NCI-H446 (cell line): ENCODE measurements at regions not wholly inside any gene's neighbourhood (a gene's known extent, or its start where the extent isn't known, plus 50 kb on each side); places are given as distances from the start of the nearest gene placed in this dataset.

Source experiments
- DNase-seq, 2 experiments: peaks; one replicate each; lab custom pipeline; 2025; lab: John Stamatoyannopoulos, UW

GRCh38 chr7:73963252-73963822, 64.6 kb upstream of the ELN start:
- DNase-seq: no peak

- DNase-seq: no peak
Observed at GRCh38 chr7:73964786-73965185, 63.2 kb upstream of the ELN start.

- DNase-seq: no peak
Observed at GRCh38 chr7:73966062-73966940, 61.7 kb upstream of the ELN start.

- DNase-seq: no peak
Observed at GRCh38 chr7:73966941-73967831, 60.8 kb upstream of the ELN start.

- no peak for DNase-seq
Observed at GRCh38 chr7:73967832-73968290, 60.1 kb upstream of the ELN start.

GRCh38 chr7:73968487-73968886, 59.5 kb upstream of the ELN start:
- no peak for DNase-seq

- DNase-seq: no peak
Observed at GRCh38 chr7:73969991-73970390, 58.0 kb upstream of the ELN start.

GRCh38 chr7:73970801-73971229, 57.2 kb upstream of the ELN start:
- DNase-seq: peak; percentile 16 to 72

GRCh38 chr7:73971322-73971703, 56.7 kb upstream of the ELN start:
- DNase-seq: no peak

GRCh38 chr7:73971704-73972341, 56.1 kb upstream of the ELN start:
- no peak for DNase-seq

- no peak for DNase-seq
Observed at GRCh38 chr7:73972614-73973013, 55.4 kb upstream of the ELN start.

GRCh38 chr7:73973091-73973490, 54.9 kb upstream of the ELN start:
- no peak for DNase-seq

- no peak for DNase-seq
Observed at GRCh38 chr7:73974101-73974947, 53.6 kb upstream of the ELN start.

GRCh38 chr7:73974948-73975926, 52.7 kb upstream of the ELN start:
- DNase-seq: no peak

GRCh38 chr7:73976761-73977618, 51.0 kb upstream of the ELN start:
- DNase-seq: no peak

- no peak for DNase-seq
Observed at GRCh38 chr7:73977619-73978618, 50.1 kb upstream of the ELN start.
